OCI-LY1 (cell line): ENCODE measurements at regions not wholly inside any gene's neighbourhood (a gene's known extent, or its start where the extent isn't known, plus 50 kb on each side); places are given as distances from the start of the nearest gene placed in this dataset.

Experiments
- H2AFZ ChIP-seq: fragments of 200-600 bp; sonication (generic), shearing (Covaris generic); 2 replicates; pipeline ENCODE4 v1.6.0; 2014; ENCODE audit warnings: antibody characterized with exemption, mild to moderate bottlenecking, low read length
- H3F3A ChIP-seq: fragments of 200-600 bp; sonication (generic), shearing (Covaris generic); 2 replicates; pipeline ENCODE4 v1.6.0; 2014; ENCODE audit warnings: mild to moderate bottlenecking, antibody characterized with exemption, low read length, moderate library complexity; ENCODE audit not compliant: insufficient read depth
- H3K27ac ChIP-seq: fragments of 200-600 bp; sonication (generic); 2 replicates; pipeline ENCODE4 v1.5.1; 2014; ENCODE audit warnings: low read length, mixed run types, mild to moderate bottlenecking, low read depth; ENCODE audit not compliant: poor library complexity, severe bottlenecking
- H3K27me3 ChIP-seq: fragments of 200-600 bp; sonication (generic); 2 replicates; pipeline ENCODE4 v1.6.0; 2014; ENCODE audit warnings: antibody characterized with exemption, mild to moderate bottlenecking, low read length, moderate library complexity; ENCODE audit not compliant: insufficient read depth
- H3K36me3 ChIP-seq: fragments of 200-600 bp; sonication (generic); 2 replicates; pipeline ENCODE4 v1.6.1; 2014; ENCODE audit warnings: mild to moderate bottlenecking, antibody characterized with exemption, low read length, moderate library complexity, mixed read lengths; ENCODE audit not compliant: insufficient read depth
- H3K4me1 ChIP-seq: fragments of 200-600 bp; sonication (generic); 2 replicates; pipeline ENCODE4 v1.5.1; 2014; ENCODE audit warnings: mild to moderate bottlenecking, low read length, moderate library complexity; ENCODE audit not compliant: insufficient read depth, severe bottlenecking
- H3K4me2 ChIP-seq: fragments of 200-600 bp; sonication (generic), shearing (Covaris generic); 2 replicates; pipeline ENCODE4 v1.6.1; 2014; ENCODE audit warnings: low read length
- H3K4me3 ChIP-seq: fragments of 200-600 bp; sonication (generic); 2 replicates; pipeline ENCODE4 v1.5.1; 2014; ENCODE audit warnings: low read length, low read depth, mild to moderate bottlenecking, mixed read lengths; ENCODE audit not compliant: poor library complexity, severe bottlenecking
- H3K79me2 ChIP-seq: fragments of 200-600 bp; shearing (Covaris generic); 2 replicates; pipeline ENCODE4 v1.6.1; 2016; ENCODE audit warnings: mixed run types, low read length, mixed read lengths; ENCODE audit not compliant: insufficient read depth
- H3K9ac ChIP-seq: fragments of 200-600 bp; sonication (generic), shearing (Covaris generic); 2 replicates; pipeline ENCODE4 v1.6.1; 2014; ENCODE audit warnings: mild to moderate bottlenecking, low read length, mixed read lengths
- H3K9me2 ChIP-seq: fragments of 200-600 bp; sonication (generic), shearing (Covaris generic); 2 replicates; pipeline ENCODE4 v1.6.1; 2014; ENCODE audit warnings: low read depth, mild to moderate bottlenecking, low read length, mixed read lengths
- H3K9me3 ChIP-seq: fragments of 200-600 bp; shearing (Covaris generic); 2 replicates; pipeline ENCODE4 v1.6.1; 2014; ENCODE audit warnings: low read length, mixed read lengths
- H4K20me1 ChIP-seq: fragments of 200-600 bp; sonication (generic), shearing (Covaris generic); 2 replicates; pipeline ENCODE4 v1.6.0; 2016; ENCODE audit warnings: mild to moderate bottlenecking, low read length; ENCODE audit not compliant: insufficient read depth
- EZH2 ChIP-seq: fragments of 200-600 bp; sonication (generic), shearing (Covaris generic); IDR thresholded peaks from 2 replicates; pipeline ENCODE4 v1.8.0; 2017; ENCODE audit warnings: borderline replicate concordance, mixed run types, mild to moderate bottlenecking, antibody characterized with exemption, low read length, moderate library complexity, mixed read lengths
- TF ChIP-seq, protein P1 (sequence below): fragments of 200-600 bp; sonication (generic), shearing (Covaris generic); IDR thresholded peaks from 2 replicates; pipeline ENCODE4 v1.5.1; 2017; ENCODE audit warnings: mild to moderate bottlenecking, antibody characterized with exemption, low read length, moderate library complexity, mixed read lengths

DNA sequence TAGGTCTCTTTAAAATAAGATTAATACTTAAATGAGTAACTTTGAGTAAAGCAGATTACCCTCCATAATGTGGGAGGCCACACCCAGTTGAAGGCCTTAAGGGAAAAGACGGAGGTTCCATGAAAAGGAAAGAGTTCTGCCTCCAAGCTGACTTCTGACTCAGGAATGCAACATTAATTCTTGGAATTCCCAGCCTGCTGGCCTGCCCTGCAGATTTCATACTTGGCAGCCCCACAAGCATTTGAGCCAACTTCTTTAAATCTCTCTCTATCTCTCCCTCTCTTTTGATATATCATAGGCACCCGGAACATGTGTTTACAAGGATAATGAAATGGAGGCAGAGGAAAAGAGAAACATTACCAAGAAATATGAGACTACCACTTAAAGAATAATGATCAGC lies 902.3 kb upstream of the MIR17HG start:
- Histone ChIP-seq H3K36me3 (no peaks in the 10 kb centered on the region), H3K9ac (no peak overlapping the region), H2AFZ (no peak overlapping the region), H3K9me3 (no peaks in the 10 kb centered on the region), H3K9me2 (no peaks in the 10 kb centered on the region), H4K20me1 (no peaks in the 10 kb centered on the region), H3K4me2 (no peak overlapping the region), H3K27ac (no peak overlapping the region), H3K79me2 (no peaks in the 10 kb centered on the region), H3K4me3 (no peak overlapping the region), H3F3A (no peaks in the 10 kb centered on the region), H3K4me1 (no peaks in the 10 kb centered on the region), H3K27me3 (no peaks in the 10 kb centered on the region)
- TF ChIP-seq, protein P1, sequence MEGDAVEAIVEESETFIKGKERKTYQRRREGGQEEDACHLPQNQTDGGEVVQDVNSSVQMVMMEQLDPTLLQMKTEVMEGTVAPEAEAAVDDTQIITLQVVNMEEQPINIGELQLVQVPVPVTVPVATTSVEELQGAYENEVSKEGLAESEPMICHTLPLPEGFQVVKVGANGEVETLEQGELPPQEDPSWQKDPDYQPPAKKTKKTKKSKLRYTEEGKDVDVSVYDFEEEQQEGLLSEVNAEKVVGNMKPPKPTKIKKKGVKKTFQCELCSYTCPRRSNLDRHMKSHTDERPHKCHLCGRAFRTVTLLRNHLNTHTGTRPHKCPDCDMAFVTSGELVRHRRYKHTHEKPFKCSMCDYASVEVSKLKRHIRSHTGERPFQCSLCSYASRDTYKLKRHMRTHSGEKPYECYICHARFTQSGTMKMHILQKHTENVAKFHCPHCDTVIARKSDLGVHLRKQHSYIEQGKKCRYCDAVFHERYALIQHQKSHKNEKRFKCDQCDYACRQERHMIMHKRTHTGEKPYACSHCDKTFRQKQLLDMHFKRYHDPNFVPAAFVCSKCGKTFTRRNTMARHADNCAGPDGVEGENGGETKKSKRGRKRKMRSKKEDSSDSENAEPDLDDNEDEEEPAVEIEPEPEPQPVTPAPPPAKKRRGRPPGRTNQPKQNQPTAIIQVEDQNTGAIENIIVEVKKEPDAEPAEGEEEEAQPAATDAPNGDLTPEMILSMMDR: no peak
- TF ChIP-seq EZH2: no peak

DNA sequence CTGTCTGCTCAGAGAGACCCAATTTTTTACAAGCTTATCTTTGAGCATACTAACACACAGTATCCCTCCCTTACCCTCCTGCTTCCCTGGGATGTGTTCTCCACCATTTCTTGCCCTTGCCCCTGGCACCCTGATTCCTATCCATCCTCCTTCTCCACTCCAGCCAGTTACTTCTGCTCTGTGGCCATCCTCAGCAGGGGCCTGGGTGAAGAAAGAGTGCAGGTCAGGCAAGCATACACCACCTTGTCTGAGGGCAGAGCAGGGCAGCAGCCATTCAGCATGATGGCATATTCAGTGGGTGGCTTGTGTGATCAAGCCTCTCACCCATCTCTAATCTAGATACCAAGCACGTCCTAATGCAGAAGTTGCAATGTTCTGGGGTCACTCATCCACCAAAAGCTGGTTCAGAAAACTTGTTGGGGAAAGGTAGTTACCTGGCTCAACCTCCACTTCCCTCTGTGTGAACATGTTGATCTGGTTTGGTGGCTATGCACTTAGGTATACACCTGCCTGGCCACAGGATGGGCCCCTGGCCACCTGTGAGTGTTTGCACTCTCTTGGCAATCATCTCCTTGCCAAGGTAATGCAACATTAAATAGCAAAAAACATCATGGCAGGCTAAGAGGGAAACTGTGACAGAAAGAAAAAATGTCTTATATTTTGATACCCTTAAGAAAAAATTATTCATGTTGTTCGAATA lies 900.3 kb upstream of the MIR17HG start:
- Histone ChIP-seq H3K79me2 (no peaks in the 10 kb centered on the region), H3K9me2 (no peaks in the 10 kb centered on the region), H3K9me3 (no peaks in the 10 kb centered on the region), H2AFZ (no peak overlapping the region), H3F3A (no peaks in the 10 kb centered on the region), H3K27ac (no peak overlapping the region), H3K4me1 (no peaks in the 10 kb centered on the region), H3K36me3 (no peaks in the 10 kb centered on the region), H3K9ac (no peak overlapping the region), H3K4me2 (no peak overlapping the region), H3K4me3 (no peak overlapping the region), H3K27me3 (no peaks in the 10 kb centered on the region), H4K20me1 (no peaks in the 10 kb centered on the region)
- TF ChIP-seq EZH2: no peak
- TF ChIP-seq, protein P1: no peak

DNA sequence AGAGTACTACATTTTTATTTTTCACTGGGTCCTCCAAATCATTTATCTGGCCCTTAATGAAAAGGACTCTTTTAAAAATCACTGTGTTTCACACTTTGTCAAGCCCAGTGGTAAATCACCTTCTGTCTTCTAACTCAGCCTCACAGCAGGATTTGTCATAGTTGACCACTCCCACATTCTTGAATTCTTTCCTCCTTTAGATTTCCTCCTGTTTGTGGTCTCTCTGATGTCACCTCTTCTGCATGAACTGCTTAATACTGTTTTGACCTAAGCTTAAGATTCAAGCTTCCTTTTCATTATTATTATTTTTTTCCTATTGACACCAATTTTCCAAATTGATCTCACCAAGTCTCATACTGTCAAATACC lies 899.8 kb upstream of the MIR17HG start:
- Histone ChIP-seq H2AFZ (no peak overlapping the region), H3K27me3 (no peaks in the 10 kb centered on the region), H3K4me2 (no peak overlapping the region), H3K9ac (no peak overlapping the region), H3K36me3 (no peaks in the 10 kb centered on the region), H3K9me2 (no peaks in the 10 kb centered on the region), H3K79me2 (no peaks in the 10 kb centered on the region), H3K4me1 (no peaks in the 10 kb centered on the region), H3K9me3 (no peaks in the 10 kb centered on the region), H3K27ac (no peak overlapping the region), H3K4me3 (no peak overlapping the region), H4K20me1 (no peaks in the 10 kb centered on the region), H3F3A (no peaks in the 10 kb centered on the region)
- TF ChIP-seq, protein P1: no peak
- TF ChIP-seq EZH2: no peak
